ENCODE measurements at regions not wholly inside any gene's neighbourhood (a gene's known extent, or its start where the extent isn't known, plus 50 kb on each side); places are given as distances from the start of the nearest gene placed in this dataset.

DNA sequence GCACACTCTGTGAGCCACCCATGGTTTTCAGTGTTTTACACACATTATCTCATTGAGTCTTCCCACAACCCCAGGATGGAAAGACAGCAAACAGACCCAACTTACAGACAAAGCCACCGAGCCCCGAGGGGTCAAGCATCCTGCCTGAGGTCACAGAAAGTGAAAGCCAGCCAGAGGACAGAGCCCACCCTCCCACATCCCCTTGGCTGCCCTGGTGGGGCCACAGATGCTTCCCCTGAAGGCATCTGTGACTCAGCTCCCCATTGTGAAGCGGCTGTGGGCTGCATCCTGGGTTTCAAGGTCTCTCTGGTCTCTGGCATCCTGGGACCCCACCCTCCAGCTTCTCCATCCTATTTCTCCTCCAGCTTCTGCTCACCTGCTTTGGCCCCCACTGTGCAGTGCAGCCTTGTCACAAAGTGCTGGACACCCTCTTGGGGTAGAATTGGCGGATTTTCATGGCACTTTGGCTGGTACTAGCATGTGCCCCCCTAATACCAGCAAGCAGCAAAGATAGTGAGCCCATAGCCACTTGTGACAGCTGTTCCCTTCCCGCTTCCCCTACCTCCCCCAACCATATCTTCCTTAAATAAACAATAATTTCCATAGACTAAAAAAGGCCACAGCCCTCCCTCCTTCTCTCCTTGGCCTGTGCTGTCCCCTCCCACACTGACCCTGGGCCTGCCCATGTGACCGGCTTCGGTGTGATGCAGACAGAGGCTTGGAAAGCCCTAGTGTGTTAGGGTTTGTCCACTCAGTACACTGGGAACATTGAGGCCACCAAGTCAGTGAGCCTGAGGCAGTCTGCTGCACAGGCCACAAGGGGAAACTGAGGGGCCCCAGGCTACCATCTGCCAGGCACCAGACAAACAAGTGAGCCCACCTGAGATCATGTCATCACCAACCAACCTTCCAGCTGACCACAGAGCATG, 53.9 kb upstream of the SHISAL1 start:
- CTCF ChIA-PET: no interaction called here
- TF ChIP-seq, protein P1, sequence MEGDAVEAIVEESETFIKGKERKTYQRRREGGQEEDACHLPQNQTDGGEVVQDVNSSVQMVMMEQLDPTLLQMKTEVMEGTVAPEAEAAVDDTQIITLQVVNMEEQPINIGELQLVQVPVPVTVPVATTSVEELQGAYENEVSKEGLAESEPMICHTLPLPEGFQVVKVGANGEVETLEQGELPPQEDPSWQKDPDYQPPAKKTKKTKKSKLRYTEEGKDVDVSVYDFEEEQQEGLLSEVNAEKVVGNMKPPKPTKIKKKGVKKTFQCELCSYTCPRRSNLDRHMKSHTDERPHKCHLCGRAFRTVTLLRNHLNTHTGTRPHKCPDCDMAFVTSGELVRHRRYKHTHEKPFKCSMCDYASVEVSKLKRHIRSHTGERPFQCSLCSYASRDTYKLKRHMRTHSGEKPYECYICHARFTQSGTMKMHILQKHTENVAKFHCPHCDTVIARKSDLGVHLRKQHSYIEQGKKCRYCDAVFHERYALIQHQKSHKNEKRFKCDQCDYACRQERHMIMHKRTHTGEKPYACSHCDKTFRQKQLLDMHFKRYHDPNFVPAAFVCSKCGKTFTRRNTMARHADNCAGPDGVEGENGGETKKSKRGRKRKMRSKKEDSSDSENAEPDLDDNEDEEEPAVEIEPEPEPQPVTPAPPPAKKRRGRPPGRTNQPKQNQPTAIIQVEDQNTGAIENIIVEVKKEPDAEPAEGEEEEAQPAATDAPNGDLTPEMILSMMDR (IDR thresholded peaks at IDR 0.05; ENCODE audit: control extremely low read depth, extremely low read depth, low read depth, missing control alignments): no peak
- POLR2A ChIA-PET: no interaction called here
- no peak for DNase-seq (ENCODE audit: extremely low spot score)

DNA sequence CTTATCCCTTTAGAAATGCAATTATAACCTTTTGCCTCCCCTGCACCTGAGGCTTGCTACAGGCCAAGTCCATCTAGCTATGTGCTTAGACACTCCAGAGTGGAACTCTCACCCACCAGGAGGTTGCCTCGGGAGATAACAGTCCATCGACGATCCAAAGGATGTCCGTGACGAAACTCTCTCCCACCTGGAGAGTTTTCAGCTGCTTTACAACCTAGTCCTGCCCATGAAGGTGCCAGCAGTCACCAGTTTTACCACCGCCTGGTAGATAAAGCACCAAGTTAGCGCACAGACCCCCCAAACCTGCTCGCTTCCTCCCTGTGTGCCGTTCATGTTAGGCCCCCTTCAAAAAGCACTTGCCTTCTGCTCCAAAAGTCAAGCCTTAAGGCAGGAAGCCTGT, 53.1 kb upstream of the SHISAL1 start:
- POLR2A ChIA-PET: no interaction called here
- CTCF ChIA-PET: no interaction called here
- no peak for DNase-seq (ENCODE audit: extremely low spot score)
- TF ChIP-seq, protein P1 (IDR thresholded peaks at IDR 0.05; ENCODE audit: control extremely low read depth, extremely low read depth, low read depth, missing control alignments): no peak

DNA sequence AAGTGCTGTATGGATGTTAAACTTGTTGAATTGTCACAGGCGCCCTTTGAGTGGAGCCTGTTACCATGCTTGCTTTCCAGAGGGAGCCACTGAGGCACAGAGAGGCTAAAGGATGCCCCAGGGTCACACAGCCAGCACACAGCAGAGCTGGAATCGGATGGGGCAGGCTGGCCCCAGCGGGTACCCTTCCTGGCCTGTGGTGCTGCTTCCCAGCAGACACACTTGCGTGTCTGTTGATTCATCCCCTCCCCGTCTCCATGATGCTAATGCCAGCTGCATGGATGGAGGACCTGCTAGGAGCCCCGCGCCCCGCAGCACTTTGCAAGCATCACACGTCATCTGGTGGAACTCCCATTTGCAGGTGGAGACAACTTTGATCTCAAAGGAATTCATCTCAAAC, 52.4 kb upstream of the SHISAL1 start:
- CTCF ChIA-PET: no interaction called here
- TF ChIP-seq, protein P1 (IDR thresholded peaks at IDR 0.05; ENCODE audit: control extremely low read depth, extremely low read depth, low read depth, missing control alignments): no peak
- DNase-seq (ENCODE audit: extremely low spot score): no peak
- POLR2A ChIA-PET: no interaction called here

DNA sequence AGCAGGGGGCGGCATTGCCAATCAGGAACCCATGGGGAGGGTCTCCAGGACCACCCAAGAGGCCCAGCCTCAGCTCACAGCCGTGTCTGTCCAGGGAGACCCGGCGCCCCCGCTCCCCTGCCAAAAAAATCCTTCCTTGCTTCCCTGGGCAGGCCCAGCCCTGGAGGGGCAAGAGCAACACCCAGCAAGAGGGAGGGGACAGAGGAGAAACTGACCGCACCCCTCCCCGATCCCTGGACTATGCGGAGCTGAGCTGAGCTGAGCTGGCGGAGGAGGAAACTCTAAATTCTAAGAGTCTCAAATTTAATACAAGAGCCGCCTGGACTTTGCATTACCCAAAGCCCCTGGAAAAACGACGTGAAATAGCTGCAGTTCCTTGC, 52.0 kb upstream of the SHISAL1 start:
- no peak for DNase-seq (ENCODE audit: extremely low spot score)
- CTCF ChIA-PET: no interaction called here
- TF ChIP-seq, protein P1 (IDR thresholded peaks at IDR 0.05; ENCODE audit: control extremely low read depth, extremely low read depth, low read depth, missing control alignments): no peak
- POLR2A ChIA-PET: no interaction called here

DNA sequence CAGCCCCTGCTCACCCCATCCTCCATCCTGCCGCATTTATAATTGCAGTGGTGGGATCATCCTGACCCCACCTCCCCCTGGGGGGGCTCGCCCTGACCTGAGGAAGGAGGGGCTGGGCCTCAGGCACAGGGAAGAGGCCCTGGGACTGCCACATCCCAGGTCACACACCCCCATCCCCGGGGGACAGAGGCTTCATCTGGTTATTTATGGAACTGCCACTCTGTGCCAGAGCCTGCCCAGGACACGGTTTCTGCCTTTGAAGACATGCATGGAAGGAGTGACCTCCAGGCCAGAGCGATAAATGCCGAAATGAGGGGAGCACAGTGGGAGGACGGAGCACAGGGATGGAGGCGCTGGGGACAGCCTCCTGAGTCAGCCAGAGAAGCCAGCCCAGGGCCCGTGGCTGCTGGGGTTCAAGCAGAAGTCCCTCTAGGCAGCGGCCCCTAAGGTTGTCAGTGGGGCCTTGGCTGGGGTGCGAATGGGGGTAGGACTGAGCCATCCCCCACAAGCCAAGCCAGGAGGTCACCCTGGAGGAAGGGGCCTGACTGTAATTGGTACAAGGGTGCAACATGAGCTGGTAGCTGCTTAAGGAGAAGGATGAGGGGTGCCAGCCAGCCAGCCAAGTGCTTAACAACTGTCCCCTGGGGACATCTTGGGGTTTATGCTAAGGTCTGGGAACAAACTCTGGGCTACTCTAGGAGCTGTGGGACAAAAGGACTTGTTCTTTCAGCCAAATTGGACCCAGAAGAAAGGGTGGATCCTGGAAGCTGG, 51.4 kb upstream of the SHISAL1 start:
- DNase-seq (ENCODE audit: extremely low spot score): no peak
- ChIA-PET CTCF (no interaction called here), POLR2A (no interaction called here)
- TF ChIP-seq, protein P1 (IDR thresholded peaks at IDR 0.05; ENCODE audit: control extremely low read depth, extremely low read depth, low read depth, missing control alignments): no peak

DNA sequence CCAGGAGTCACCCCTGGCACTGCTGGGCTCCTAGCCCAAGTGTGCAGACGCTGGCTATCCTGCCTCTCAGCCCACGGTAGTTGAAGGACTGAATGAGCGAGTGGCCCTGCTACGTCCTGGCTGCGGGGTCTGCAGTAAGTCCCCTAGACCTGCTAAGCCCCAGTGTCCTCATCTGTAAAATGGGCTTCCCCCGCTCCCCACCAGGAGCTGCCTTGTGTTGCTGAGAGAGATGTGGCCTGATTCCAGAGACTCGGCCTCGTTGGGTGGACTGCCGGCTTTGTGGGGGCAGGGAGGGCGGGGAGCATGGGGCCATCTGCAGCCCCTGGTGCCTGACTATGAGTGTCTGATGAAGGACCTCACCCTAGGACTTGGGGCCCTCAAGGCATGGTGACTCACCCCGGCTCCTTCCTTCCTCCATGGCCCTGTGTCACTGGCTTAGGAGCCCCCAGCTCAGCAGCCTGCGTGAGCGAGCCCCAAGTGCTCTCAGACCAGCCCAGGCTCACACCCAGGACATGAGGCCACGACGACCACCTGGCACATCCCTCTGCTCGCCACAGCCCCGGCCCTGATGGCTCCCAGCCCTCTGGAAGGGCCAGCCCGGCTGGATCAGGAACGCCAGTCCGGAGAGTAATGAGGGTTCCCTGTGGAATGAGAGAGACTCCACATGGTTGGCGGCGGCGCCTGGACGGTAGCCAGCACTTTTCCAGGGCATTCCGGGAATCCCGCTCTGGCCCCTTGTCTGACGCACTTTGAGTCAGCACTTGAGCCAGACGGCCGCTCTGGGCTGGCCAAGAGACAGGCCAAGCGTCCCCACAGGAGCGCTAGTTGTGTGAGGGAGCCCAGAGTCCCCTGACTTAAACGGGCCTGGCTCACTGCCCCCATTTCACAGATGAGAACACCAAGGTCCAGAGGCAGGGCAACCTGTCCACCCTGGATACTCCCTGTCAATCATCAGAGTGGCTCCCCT, 50.5 kb upstream of the SHISAL1 start:
- ChIA-PET POLR2A (no interaction called here), CTCF (no interaction called here)
- no peak for DNase-seq (ENCODE audit: extremely low spot score)
- TF ChIP-seq, protein P1 (IDR thresholded peaks at IDR 0.05; ENCODE audit: control extremely low read depth, extremely low read depth, low read depth, missing control alignments): no peak

All from GM10248 (cell line).